Vagina (tissue), 2 donors: ENCODE measurements at regions not wholly inside any gene's neighbourhood (a gene's known extent, or its start where the extent isn't known, plus 50 kb on each side); places are given as distances from the start of the nearest gene placed in this dataset.
A peak's percentile ranks its signal among the peaks of the same experiment; 100 is the strongest.

Experiments used
- DNase-seq, 2 donors: peaks; one replicate each; pipeline ENCODE4 v3.0.0-alpha.2; 2017; ENCODE audit errors: extremely low spot score in 2 of 2
- H3K27ac ChIP-seq: fragments of 200-600 bp; sonication (generic); one replicate; pipeline ENCODE4 v1.5.1; 2019
- H3K27me3 ChIP-seq: fragments of 200-600 bp; sonication (generic); one replicate; pipeline ENCODE4 v1.5.1; 2019
- H3K36me3 ChIP-seq, 2 donors: fragments of 200-600 bp; sonication (generic); one replicate each; pipeline ENCODE4 v1.5.1; 2017 to 2019
- H3K4me1 ChIP-seq: fragments of 200-600 bp; sonication (generic); one replicate; pipeline ENCODE4 v1.5.1; 2019
- H3K4me3 ChIP-seq, 2 donors: fragments of 200-600 bp; sonication (generic); 1 replicate in 1 of 2; 2 replicates in 1 of 2; pipeline ENCODE4 v1.5.1; 2016 to 2019
- H3K9me3 ChIP-seq: fragments of 200-600 bp; sonication (generic); one replicate; pipeline ENCODE4 v1.5.1; 2019
- CTCF ChIP-seq, 3 experiments: fragments of 450-650 bp in 2 of 3; fragments of 200-600 bp in 1 of 3; sonication (generic) in 1 of 3; IDR thresholded peaks; one replicate each; pipeline ENCODE4 v1.5.1; 2017 to 2019; ENCODE audit warnings: antibody characterized with exemption in 3 of 3, mild to moderate bottlenecking in 2 of 3, moderate library complexity in 2 of 3
- POLR2A ChIP-seq, 2 donors: fragments of 450-650 bp; IDR thresholded peaks; one replicate each; pipeline ENCODE4 v1.6.1; 2017; ENCODE audit warnings: antibody characterized with exemption in 2 of 2, mild to moderate bottlenecking in 2 of 2, moderate library complexity in 2 of 2
- POLR2AphosphoS5 ChIP-seq, 2 donors: sonication (generic); formaldehyde crosslinking; IDR thresholded peaks; one replicate each; pipeline ENCODE4 v1.9.0; 2017; ENCODE audit warnings: antibody characterized with exemption in 2 of 2, mild to moderate bottlenecking in 2 of 2, low read depth in 1 of 2; ENCODE audit not compliant: insufficient read depth in 1 of 2
- intact Hi-C: fragments of 100-400 bp; cut with DNase I; formaldehyde crosslinking; loops from one replicate; pipeline ENCODE4 v1.15.1; 2023

- no peaks in the 10 kb centered on the region for H3K27me3 ChIP-seq
- no peak for DNase-seq
- H3K36me3 ChIP-seq = no peaks in the 10 kb centered on the region
- H3K4me1 ChIP-seq = peaks cover 13% of the 10 kb centered on the region
- H3K27ac ChIP-seq = peak overlapping the region; percentile 85
- H3K9me3 ChIP-seq = no peaks in the 10 kb centered on the region
- intact Hi-C loops = no loop called here
- H3K4me3 ChIP-seq = no peak overlapping the region
- TF ChIP-seq POLR2A (IDR thresholded peaks at IDR 0.05) = no peak
- TF ChIP-seq POLR2AphosphoS5 (IDR thresholded peaks at IDR 0.05; ENCODE audit: insufficient read depth in 1 of 2, low read depth in 1 of 2) = peak in 1 of 2 donors; percentile 42
- no peak for TF ChIP-seq CTCF (IDR thresholded peaks at IDR 0.05)
These were observed 128.4 kb upstream of the ESR1 start for GRCh38 chr6:151679081-151679480.

- no peaks in the 10 kb centered on the region for H3K9me3 ChIP-seq
- no peaks in the 10 kb centered on the region for H3K36me3 ChIP-seq
- peaks cover 13% of the 10 kb centered on the region for H3K4me1 ChIP-seq
- intact Hi-C loops = no loop called here
- no peak for DNase-seq
- H3K27me3 ChIP-seq = no peaks in the 10 kb centered on the region
- TF ChIP-seq CTCF (IDR thresholded peaks at IDR 0.05) (no peak), POLR2A (IDR thresholded peaks at IDR 0.05) (no peak), POLR2AphosphoS5 (IDR thresholded peaks at IDR 0.05; ENCODE audit: insufficient read depth in 1 of 2, low read depth in 1 of 2) (no peak)
- H3K27ac ChIP-seq = peak overlapping the region; percentile 85
- no peak overlapping the region for H3K4me3 ChIP-seq
These were observed 127.5 kb upstream of the ESR1 start for GRCh38 chr6:151679941-151680340.

DNA sequence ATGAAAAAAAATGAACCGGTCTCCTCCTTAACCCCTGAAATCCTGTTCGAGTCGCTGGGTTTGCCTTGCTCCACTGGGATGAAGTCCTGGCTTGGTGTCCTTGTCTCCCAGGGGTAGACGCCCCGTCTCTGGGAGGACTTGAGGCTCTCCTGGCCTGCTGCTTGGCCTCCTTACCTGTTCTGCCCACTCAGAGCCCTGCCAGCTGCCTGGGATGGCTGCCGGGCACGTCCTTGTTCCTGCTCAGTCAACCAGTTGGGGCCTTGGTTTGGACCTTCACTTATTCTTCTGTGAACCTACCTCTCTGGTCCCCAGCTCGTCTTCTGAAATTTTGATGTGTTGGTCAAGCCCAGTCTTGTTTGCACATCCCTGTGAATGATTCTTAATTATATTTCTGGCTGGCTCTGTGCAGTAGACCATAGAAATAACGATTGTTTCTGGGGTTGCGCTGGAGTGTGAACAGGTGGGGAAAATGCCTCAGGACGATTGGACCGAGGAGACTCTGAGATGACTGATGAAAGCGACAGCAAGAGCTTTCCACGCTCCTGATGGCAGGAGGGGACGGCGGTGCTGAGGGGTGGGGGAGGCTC lies 126.5 kb upstream of the ESR1 start:
- intact Hi-C loops = no loop called here
- DNase-seq = no peak
- H3K9me3 ChIP-seq = no peaks in the 10 kb centered on the region
- H3K27me3 ChIP-seq = no peaks in the 10 kb centered on the region
- no peaks in the 10 kb centered on the region for H3K36me3 ChIP-seq
- H3K4me3 ChIP-seq = no peak overlapping the region
- TF ChIP-seq POLR2A (IDR thresholded peaks at IDR 0.05) (no peak), CTCF (IDR thresholded peaks at IDR 0.05) (no peak), POLR2AphosphoS5 (IDR thresholded peaks at IDR 0.05; ENCODE audit: insufficient read depth in 1 of 2, low read depth in 1 of 2) (no peak)
- peaks cover 13% of the 10 kb centered on the region for H3K4me1 ChIP-seq
- H3K27ac ChIP-seq = peak overlapping the region; percentile 85

DNA sequence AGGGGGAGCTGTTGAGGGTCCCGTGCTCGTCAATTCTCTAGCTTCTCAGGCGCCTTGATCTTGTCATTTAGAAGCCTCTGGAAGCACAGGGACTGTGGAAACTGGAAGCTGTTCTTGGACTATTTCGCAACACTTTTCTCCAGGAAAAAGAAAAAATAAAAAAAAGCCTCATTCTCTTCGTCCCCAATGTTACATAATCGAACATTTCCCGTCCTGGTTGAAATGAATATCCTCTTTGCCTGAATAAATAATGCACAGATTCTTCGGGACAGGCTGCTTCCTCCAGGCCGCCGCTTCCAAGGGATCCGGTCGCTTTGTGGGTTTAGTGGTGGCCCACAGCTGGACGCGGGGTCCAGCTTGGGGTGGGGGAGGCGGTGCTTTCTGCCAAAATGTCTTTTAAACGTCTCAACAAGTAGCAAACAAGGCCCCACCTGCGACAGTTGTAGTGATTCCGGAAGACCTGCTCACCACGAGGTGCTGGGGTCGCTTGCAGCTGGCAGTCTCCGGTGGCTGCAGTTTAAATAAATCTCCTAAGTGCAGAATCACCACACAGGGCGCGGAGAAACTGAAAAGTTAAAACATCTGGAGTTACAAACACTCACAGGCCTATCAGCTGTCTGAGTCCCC lies 125.9 kb upstream of the ESR1 start:
- H3K27ac ChIP-seq = peak overlapping the region; percentile 85
- peaks cover 13% of the 10 kb centered on the region for H3K4me1 ChIP-seq
- H3K4me3 ChIP-seq = peak overlapping the region in 1 of 2 donors; percentile 37
- DNase-seq = no peak
- intact Hi-C loops = no loop called here
- no peaks in the 10 kb centered on the region for H3K36me3 ChIP-seq
- no peaks in the 10 kb centered on the region for H3K27me3 ChIP-seq
- TF ChIP-seq CTCF (IDR thresholded peaks at IDR 0.05) = no peak
- TF ChIP-seq POLR2A (IDR thresholded peaks at IDR 0.05) = no peak
- TF ChIP-seq POLR2AphosphoS5 (IDR thresholded peaks at IDR 0.05; ENCODE audit: insufficient read depth in 1 of 2, low read depth in 1 of 2) = peak; percentile 33 to 72
- H3K9me3 ChIP-seq = no peaks in the 10 kb centered on the region

DNA sequence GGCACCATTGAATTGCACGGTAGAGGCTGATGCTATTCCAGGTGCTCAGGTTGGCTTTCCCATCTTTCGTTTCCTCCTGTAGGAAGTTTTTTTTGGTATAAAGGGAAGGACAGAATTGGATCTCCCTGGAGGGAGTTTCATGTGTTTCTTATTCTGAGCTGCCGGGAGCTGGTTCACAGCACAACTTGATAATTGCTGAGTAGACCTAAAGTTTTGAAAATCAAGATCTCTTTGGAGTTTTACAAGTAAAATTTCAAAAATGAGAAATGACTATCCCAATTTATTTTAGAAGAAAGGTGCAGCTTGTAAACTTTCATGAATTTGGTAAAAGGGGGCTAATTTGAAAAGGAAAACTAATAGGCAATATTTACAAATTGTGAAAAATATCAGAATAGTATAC lies 125.2 kb upstream of the ESR1 start:
- no peaks in the 10 kb centered on the region for H3K27me3 ChIP-seq
- H3K27ac ChIP-seq = peak overlapping the region; percentile 85
- H3K4me3 ChIP-seq = no peak overlapping the region
- DNase-seq = no peak
- intact Hi-C loops = no loop called here
- H3K36me3 ChIP-seq = no peaks in the 10 kb centered on the region
- no peaks in the 10 kb centered on the region for H3K9me3 ChIP-seq
- peaks cover 13% of the 10 kb centered on the region for H3K4me1 ChIP-seq
- TF ChIP-seq POLR2A (IDR thresholded peaks at IDR 0.05) (no peak), CTCF (IDR thresholded peaks at IDR 0.05) (no peak), POLR2AphosphoS5 (IDR thresholded peaks at IDR 0.05; ENCODE audit: insufficient read depth in 1 of 2, low read depth in 1 of 2) (no peak)
